Activated CD8-positive, alpha-beta memory T cell treated with anti-CD3 and anti-CD28 coated beads for 4 hours (primary cell): ENCODE measurements at regions not wholly inside any gene's neighbourhood (a gene's known extent, or its start where the extent isn't known, plus 50 kb on each side); places are given as distances from the start of the nearest gene placed in this dataset.

Experiments
- DNase-seq, 2 donors: peaks; one replicate each; pipeline ENCODE4 v3.0.0-alpha.2; 2020; ENCODE audit warnings: low read depth in 2 of 2

DNA sequence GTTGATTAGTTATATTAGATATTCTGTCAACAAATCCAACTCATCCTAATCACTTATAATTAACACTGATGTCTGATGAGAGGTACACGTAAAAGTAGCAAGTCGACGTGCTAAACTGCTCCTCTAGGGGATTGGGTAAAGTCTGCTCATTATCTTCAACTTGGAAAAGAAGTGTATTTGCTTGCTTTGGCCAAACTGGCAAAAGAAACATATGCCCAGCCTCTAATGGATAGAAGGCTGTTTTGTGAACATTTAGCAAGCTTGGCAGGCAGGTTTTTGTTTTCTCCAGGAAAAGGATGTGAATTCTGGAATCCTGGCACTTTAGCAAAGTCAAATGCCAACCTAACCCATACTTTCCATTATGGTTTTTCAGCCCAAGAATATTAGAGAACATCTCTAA is 264.8 kb downstream of the TBL1XR1 start:
- no peak for DNase-seq

GRCh38 chr3:176931991-176932390 is 265.3 kb downstream of the TBL1XR1 start:
- DNase-seq = no peak

DNA sequence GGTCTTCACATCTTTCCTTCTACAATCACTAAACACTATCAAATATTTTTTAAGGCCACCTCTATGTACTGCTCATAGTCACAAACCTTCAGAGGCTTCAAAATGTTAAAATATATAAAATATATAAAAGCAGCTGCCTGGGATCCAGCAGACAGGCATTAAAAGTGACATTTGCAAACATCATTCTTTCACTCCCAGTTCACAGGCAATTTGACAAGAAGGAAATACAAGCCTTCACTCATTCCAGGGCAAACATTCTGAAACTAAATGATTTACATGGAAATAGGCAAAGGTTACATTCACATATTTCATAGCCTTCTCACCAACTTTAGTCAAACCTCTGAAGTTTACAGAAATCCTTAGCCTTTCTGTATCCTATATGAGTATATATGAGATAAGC is 266.3 kb downstream of the TBL1XR1 start:
- no peak for DNase-seq

DNA sequence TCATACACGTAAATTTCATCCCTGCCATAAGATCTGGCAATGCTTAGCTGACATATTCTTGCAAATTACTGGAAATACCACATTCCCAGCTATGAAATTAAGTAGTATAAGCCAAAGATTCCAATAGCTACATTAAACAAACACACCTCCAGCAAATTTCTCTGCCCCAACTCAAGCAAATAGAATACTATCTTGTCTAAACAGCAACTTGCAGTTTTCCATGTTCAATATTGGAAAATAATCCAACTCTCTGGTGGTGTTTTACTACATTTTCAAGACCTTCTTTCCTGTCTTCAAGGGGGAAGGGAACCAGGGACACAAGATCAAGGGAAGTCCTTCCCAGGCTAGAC is 268.7 kb downstream of the TBL1XR1 start:
- no peak for DNase-seq

GRCh38 chr3:176927706-176928581 is 269.3 kb downstream of the TBL1XR1 start:
- no peak for DNase-seq

DNA sequence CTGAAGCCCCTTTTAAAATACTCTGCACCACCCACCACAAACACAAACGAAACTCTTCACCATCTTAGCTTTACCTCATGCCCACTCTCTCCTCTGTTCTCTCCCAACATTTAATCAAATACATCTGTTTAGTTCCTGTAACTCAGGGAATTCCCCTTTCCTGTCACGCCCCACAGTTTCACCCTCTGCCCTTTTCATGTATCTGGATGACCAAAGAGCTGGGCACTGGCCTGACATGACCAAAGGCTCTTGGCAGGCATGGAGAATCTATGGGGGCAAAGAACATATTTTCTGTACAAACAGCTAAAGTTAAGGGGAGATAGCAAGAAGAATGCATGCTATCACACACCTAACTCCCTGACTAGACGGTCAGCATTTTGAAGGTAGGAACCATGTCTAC is 270.0 kb downstream of the TBL1XR1 start:
- no peak for DNase-seq

DNA sequence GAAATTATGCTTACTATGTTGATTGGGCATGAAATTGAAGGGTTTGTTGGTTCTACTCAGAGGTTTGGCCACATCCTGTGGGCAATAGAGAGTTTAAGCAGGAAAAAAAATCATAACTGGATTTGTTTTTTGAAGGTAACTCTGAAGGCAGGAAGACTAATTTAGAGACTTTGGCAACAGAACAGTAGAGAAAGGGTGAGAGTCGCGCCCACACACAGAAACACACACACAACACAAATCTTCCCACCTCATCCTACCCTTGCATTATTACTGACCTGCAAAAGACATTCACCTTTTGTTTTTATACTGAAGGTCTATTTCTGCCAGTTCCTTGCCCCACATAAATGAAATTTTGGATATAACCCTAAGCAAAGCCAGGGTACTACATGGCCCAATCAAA is 270.6 kb downstream of the TBL1XR1 start:
- DNase-seq = no peak

- DNase-seq = no peak
Measured at GRCh38 chr3:176926034-176926433, 271.2 kb downstream of the TBL1XR1 start.

DNA sequence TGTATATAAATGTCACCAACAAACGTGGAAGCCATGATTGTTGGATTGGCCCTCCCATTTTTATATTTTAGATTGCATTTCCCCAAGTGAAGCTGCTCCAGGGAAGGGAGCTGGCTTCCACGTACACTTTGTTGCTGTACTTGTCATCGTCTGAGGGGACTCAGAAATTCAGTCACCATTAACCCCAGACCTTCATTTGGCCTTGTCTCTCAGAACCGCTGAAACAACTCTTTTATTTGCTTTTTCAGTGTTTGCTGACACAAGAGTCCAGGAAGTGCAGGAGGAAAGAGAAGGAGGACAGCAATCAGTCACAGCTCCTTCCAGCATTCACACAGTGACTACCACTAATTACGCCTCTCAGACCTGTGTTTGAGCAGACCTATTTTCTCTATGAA is 276.5 kb downstream of the TBL1XR1 start:
- DNase-seq = no peak

DNA sequence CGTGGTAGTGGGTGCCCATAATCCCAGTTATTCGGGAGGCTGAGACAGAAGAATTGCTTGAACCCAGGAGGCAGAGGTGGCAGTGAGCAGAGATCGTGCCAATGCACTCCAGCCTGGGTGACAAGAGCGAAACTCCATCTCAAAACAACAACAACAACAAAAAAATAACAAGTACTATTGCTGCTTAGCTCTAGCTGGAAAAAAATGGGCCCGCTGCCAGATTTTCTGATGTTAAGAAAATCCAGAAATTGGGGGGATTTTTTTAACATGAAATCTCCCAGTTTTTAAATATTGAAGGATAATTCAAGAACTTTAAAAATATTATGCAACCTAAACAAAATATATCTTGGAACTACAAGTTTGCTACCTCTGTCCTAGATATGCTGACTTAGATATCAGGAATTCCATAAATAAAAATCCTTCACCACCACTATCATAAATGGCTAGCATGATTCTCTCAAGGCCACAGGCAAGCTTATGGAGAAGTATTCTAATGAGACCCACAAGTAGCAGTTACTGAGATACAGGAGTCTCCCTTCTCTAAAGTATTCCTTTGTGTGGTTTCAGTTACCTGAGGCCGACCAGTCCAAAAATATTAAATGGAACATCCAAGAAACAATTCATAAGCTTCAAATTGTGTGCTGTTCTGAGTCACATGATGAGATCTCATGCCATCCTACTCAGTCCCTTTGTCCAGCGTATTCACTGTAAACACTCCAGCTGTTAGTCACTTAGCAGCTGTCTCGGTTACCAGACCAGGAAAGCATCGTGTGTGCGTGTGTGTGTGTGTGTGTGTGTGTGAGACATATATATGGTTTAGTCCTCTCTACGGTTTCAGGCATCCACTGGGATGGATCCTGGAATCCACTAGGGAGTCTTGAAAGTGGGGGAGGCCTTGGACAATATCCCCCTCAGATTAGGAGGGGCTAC is 277.2 kb downstream of the TBL1XR1 start:
- DNase-seq = no peak

- DNase-seq = no peak
Measured at GRCh38 chr3:176916777-176917176, 280.5 kb downstream of the TBL1XR1 start.

DNA sequence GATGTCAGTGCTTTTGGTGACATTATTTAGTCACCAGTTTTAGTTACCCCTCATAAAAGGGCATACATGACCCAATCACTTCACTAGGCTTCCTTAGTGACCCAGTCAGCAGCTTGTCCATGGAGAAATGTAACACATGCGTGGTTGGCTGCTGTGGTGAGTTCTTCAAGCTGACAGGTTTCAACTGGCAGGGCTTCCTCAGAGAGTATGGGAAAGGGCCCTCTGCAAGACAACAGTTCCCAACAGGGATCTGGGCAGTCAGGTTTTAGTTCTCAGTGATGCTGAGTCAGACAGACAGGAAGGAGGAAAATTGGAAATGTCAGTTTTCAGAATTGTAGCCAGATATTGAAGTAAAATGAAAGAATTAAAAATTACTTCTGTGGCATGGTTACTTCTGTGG is 282.5 kb downstream of the TBL1XR1 start:
- no peak for DNase-seq

- DNase-seq = no peak
Measured at GRCh38 chr3:176911579-176911978, 285.7 kb downstream of the TBL1XR1 start.

GRCh38 chr3:176909044-176909443 is 288.2 kb downstream of the TBL1XR1 start:
- DNase-seq = no peak

- no peak for DNase-seq
Measured at GRCh38 chr3:176906046-176906905, 291.0 kb downstream of the TBL1XR1 start.

DNA sequence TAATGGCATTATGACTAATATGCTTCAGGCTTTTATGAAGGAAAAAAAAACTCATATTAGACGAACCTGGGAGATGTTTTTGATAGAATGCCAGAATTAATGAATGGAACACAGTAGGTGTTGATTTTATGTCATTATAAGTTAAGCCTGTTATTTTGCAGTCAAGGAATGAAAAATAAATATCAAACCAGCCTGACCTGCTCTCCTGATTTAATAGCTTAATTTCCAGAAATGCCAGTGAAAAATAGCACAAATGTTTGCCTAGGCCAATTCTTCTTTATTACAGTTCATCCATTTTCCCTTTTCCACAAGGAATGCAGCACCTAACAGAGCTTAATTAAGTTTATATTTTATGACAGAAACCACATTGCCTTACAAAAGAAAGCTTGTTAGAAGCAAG is 292.0 kb downstream of the TBL1XR1 start:
- DNase-seq = no peak

GRCh38 chr3:176904506-176904905 is 292.8 kb downstream of the TBL1XR1 start:
- DNase-seq = no peak

DNA sequence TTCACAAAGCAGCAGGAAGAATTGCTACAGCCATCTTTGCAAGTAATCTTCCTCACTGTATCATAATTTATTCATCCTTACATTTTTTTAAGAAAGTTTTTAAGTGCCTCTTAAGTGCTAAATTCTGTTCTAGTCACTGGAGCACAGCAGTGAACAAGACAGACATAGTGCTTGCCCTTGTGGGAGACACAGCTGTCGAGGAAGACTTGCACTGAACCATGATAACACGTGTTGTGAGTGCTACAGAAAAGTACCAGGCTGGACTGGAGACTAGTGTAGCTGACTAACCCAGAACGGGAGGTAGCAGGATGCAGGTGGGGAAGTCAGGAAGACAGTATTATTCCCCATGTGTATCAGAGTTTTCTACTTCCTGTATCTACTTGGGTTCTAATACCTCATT is 300.6 kb downstream of the TBL1XR1 start:
- DNase-seq = no peak

DNA sequence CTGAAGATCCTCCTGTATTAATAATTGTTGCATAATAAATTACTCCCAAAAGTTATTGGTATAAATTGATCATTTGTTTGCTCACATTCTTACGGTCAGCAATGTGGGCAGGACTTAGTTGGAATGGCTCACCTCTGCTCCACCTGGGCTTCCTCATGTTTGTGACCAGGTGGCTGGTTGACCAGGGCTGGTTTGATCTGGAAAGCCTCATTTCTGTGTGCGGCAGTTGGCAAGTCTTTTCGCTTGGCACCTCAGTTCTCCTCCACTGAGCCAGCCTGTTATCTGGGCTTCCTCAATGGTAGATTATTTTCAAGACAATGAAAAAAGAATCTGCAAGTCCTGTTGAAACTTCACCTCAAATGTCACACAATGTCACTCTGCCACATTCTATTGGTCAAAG is 301.1 kb downstream of the TBL1XR1 start:
- no peak for DNase-seq

DNA sequence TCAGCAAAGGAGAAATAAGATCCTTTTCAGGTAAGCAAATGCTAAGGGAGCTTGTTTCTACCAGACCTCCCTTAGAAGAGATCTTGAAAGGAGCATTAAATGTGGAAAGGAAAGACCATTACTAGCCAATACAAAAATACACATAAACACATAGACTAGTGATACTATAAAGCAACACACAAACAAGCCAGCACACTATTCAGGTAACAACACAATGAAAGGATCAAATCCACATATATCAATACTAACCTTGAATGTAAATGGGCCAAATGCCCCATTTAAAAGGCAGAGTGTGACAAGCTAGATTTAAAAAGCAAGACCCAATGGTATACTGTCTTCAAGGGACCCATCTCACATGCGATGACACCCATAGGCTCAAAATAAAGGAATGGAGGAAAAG is 317.6 kb downstream of the TBL1XR1 start:
- no peak for DNase-seq

DNA sequence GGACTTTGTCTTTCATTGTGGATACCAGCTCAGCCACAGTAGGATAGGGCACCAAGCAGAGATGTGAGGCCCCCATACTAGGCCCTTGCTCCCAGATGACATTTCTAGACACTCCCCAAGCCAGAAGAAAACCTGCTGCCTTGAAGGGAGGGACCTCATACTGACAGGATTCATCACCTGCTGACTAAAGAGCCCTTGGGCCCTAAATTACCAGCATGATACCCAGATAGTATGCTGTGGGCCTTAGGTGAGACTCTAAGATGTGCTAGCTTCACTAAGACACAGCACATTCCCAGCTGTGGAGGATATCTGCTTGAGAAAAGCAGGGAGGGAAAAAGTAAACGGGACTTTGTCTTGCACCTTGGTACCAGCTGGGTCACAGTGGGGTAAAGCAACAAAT is 324.0 kb downstream of the TBL1XR1 start:
- DNase-seq = no peak

DNA sequence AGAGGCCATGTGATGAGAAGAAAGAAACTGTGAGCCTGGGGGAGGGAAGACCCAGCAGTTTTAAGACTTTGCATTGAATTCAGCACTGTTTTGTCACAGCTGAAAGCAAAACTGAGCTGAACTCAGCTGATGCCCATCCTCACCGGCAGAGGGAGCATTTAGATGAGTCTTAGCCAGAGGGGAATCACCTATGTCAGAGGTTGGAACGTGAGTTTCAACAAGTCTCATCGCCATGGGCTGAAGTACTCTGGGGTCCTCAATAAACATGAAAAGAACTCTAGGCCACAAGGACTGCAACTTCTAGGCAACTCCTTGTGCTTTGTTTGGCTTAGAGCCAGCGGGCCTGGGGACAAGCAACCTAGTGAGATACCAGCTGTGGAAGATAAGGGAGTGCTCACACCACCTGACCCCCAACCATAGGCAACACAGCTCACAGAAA is 324.5 kb downstream of the TBL1XR1 start:
- DNase-seq = peak in 1 of 2 donors; percentile 28
